ENCODE measurements at regions not wholly inside any gene's neighbourhood (a gene's known extent, or its start where the extent isn't known, plus 50 kb on each side); places are given as distances from the start of the nearest gene placed in this dataset.

DNA sequence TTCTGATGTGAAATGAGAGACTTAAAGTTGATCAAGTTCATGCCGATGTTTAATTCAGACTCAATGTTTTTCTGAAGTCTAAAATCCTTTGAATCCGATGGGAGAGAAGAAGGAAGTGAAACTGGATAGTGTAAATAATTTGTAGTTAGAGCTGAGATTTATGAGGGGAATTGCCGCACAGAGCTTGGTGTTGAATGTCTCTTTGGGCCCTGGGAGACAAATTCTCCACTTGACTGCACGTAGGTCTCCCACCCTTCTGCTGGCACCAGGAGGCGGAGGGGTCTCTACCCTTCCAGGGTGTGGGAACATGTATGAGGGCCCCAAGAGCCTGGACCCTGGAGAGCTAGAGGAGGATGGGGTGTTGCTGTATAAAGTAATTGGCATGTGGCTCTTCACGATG, 140.8 kb upstream of the SERP2 start:
- TF ChIP-seq CTCF (IDR thresholded peaks at IDR 0.05; ENCODE audit: extremely low read depth, insufficient read depth, missing control alignments) = no peak
- in situ Hi-C loops (cut with MboI; ENCODE audit: low pct_unique_long_range_greater_than_20kb, low sequenced_read_pairs, unreplicated experiment) = no loop called here
- DNase-seq (ENCODE audit: low spot score) = no peak

DNA sequence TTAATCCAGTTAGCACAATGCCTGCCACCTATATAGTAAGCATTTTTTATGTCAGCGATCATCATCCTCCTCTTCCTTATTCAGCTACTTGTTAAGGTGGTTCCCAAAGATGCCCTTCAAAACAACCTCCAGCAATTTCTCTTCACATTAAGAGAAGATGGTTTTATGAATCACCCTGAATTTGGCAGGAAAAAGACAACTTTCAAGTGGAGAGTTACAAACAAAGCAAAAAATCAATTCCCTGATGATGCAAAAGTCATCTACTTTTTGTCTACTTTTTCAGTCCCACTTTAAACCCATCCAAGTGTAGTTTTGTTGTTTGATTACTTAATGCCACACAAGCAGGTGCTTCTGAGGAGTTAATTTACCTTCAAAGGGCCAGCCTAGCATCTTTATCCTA, 139.1 kb upstream of the SERP2 start:
- no peak for DNase-seq (ENCODE audit: low spot score)
- TF ChIP-seq CTCF (IDR thresholded peaks at IDR 0.05; ENCODE audit: extremely low read depth, insufficient read depth, missing control alignments) = no peak
- in situ Hi-C loops (cut with MboI; ENCODE audit: low pct_unique_long_range_greater_than_20kb, low sequenced_read_pairs, unreplicated experiment) = no loop called here

GRCh38 chr13:44236370-44236769, 137.3 kb upstream of the SERP2 start:
- no peak for TF ChIP-seq CTCF (IDR thresholded peaks at IDR 0.05; ENCODE audit: extremely low read depth, insufficient read depth, missing control alignments)
- in situ Hi-C loops (cut with MboI; ENCODE audit: low pct_unique_long_range_greater_than_20kb, low sequenced_read_pairs, unreplicated experiment) = no loop called here
- DNase-seq (ENCODE audit: low spot score) = no peak

- DNase-seq (ENCODE audit: low spot score) = no peak
- in situ Hi-C loops (cut with MboI; ENCODE audit: low pct_unique_long_range_greater_than_20kb, low sequenced_read_pairs, unreplicated experiment) = no loop called here
- no peak for TF ChIP-seq CTCF (IDR thresholded peaks at IDR 0.05; ENCODE audit: extremely low read depth, insufficient read depth, missing control alignments)
Observed at GRCh38 chr13:44236801-44237207, 136.8 kb upstream of the SERP2 start.

- peak; percentile 53 for DNase-seq (ENCODE audit: low spot score)
- in situ Hi-C loops (cut with MboI; ENCODE audit: low pct_unique_long_range_greater_than_20kb, low sequenced_read_pairs, unreplicated experiment) = no loop called here
Observed at GRCh38 chr13:44237276-44237767, 136.3 kb upstream of the SERP2 start.

GRCh38 chr13:44237881-44238421, 135.7 kb upstream of the SERP2 start:
- TF ChIP-seq CTCF (IDR thresholded peaks at IDR 0.05; ENCODE audit: extremely low read depth, insufficient read depth, missing control alignments) = no peak
- no peak for DNase-seq (ENCODE audit: low spot score)

More at GRCh38 chr13:44237276-44237767, 136.3 kb upstream of the SERP2 start:
- no peak for TF ChIP-seq CTCF (IDR thresholded peaks at IDR 0.05; ENCODE audit: extremely low read depth, insufficient read depth, missing control alignments)

More at GRCh38 chr13:44237881-44238421, 135.7 kb upstream of the SERP2 start:
- in situ Hi-C loops (cut with MboI; ENCODE audit: low pct_unique_long_range_greater_than_20kb, low sequenced_read_pairs, unreplicated experiment) = no loop called here
